Stimulated activated CD4-positive, alpha-beta T cell treated with anti-CD3 and anti-CD28 coated beads, Interleukin-12 subunit alpha, Interleukin-12 subunit beta, amount 100 ng/mL, for 4 hours (primary cell): ENCODE measurements at regions not wholly inside any gene's neighbourhood (a gene's known extent, or its start where the extent isn't known, plus 50 kb on each side); places are given as distances from the start of the nearest gene placed in this dataset.

Experiments used
- DNase-seq: peaks from one replicate; pipeline ENCODE4 v3.0.0-alpha.2; 2020

DNA sequence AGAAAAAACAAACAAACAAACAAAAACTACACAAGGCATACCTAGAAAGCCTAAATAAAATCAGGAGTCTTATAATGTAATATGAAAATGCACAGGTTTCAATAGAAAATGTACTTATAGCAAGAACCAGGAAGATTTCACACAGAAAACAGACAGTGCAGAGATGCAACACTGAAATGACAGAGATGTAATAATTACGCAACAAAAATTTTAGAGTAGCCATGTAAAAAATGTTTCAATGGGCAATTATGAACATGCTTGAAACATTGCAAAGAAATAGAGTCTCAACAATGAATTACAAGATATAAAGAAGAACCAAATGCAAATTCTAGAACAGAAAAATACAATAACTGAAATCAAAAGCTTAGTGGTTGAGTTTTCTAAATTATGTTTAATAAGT is 405.9 kb downstream of the PLK2 start:
- no peak for DNase-seq

GRCh38 chr5:58048954-58049353 is 410.9 kb downstream of the PLK2 start:
- no peak for DNase-seq

- no peak for DNase-seq
Measured at GRCh38 chr5:58048185-58048925, 411.5 kb downstream of the PLK2 start.

GRCh38 chr5:58046371-58046770 is 413.5 kb downstream of the PLK2 start:
- no peak for DNase-seq

DNA sequence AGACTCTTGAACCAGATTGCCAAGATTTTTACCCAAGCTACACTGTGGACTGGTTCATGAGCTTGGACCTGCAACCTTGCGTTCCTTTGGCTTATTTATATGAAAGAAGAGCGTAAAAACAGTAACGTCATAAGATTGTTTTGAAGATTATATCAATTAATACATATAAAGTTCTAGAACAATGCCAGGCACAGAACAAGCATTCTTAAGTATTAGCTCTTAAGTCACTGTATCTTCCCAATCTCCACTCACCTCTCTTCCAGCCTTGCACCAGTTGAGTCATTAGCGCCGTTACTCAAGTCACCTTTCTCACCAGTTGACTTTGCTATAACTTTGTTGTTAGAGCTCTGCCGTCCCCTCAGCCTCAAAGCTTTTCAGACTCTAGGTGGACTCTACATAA is 415.7 kb downstream of the PLK2 start:
- no peak for DNase-seq

DNA sequence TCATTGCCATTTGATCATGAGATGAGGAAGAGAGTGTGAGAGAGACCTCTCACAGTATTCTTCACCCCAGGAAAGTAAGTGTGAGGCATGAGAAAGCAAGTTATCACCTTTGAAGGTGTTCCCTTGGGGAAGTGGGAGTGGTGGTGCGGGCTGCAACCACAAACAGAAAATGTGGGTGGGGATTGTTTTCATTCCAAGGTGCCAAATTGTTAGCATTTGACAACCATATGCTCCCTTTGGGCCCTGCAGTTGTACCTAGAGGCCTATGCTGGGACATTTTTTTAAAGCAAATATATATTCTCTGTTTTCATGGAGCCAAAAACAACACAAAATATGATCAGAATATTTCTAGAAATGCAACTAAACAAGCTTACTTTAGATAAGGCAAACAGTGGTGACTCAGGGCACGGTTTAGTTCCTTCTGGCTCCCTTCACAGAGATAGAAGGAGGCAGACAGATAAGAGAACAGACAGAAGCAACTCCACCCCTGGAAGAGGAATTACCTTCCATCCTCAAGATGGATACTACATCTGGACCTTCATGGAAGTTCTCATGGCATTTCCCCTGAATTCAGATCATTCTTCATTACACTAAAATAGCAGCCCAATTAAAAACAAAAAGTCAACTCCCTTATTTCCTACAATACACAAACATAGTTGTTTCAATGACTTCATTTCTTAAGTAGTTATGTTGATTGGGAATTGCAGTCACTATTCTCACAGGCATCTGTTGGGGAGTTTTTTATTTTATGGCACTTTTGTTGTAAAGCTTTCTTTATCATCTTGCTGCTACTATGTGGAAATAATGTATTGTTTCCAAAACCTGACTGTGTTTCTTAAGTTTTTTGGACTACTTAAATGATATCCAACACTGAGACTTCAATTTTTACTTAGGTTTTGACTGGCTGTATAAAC is 416.6 kb downstream of the PLK2 start:
- DNase-seq = no peak

GRCh38 chr5:58041884-58042283 is 418.0 kb downstream of the PLK2 start:
- no peak for DNase-seq

GRCh38 chr5:58040846-58041245 is 419.0 kb downstream of the PLK2 start:
- DNase-seq = no peak

DNA sequence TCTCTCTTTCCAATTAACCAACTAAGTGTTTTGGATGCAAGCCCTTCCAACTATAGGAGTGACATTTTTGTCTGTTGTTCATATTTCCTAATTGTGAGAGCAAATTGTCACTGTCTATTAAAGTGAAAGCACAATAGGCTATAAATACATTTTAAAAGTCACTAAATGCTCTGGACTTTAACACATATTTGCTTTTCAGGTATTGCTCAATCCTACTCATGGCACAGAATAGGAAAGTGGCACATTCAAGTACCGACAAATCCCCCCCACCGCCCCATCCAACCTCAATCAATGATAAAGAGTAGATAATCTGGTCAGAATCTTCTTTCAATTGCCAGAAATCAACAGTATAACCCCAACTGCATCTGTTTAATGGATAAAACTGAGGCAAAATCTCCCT is 419.8 kb downstream of the PLK2 start:
- no peak for DNase-seq

GRCh38 chr5:58037899-58038298 is 422.0 kb downstream of the PLK2 start:
- DNase-seq = no peak

- DNase-seq = no peak
Measured at GRCh38 chr5:58025809-58026208, 434.1 kb downstream of the PLK2 start.

GRCh38 chr5:58024151-58024550 is 435.7 kb downstream of the PLK2 start:
- DNase-seq = no peak

DNA sequence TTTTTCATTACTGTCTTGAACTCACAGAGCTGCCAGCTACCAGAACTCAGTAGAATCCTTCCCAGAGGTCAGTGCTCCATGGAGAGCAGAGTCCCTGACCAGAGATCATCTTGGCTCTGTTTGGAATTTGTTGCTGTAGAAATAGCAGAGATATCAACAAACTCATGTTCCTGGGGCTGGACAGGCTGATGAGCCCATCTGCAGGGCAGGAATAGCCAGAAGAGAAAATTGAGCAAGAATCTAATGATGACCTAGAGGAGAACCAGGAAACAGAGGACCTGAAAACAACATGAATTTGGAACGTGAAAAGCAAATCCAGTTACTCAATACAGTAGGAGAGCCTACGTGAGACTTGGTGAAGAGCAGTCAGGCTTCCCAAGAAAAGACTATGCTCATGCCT is 437.8 kb downstream of the PLK2 start:
- no peak for DNase-seq

- no peak for DNase-seq
Measured at GRCh38 chr5:58021466-58021865, 438.4 kb downstream of the PLK2 start.

DNA sequence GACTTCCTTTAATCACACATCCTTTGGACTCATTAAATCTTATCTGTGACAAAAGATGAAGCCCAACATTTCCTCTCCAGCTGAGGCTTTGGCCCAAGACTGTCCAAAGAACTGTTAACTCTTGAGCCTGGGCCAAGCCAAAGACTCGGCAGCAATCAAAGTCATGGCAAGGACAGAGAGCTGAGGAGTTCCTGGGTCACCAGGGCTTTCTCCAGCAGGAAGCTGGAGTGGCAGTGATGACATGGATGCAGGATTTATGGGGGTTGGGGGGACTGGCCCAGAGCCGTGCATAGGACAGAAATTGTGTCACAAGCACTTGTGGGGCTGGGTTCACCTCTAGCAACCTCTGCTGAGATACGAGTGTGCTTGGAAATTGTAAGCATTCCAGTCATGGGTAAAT is 440.3 kb downstream of the PLK2 start:
- DNase-seq = no peak

DNA sequence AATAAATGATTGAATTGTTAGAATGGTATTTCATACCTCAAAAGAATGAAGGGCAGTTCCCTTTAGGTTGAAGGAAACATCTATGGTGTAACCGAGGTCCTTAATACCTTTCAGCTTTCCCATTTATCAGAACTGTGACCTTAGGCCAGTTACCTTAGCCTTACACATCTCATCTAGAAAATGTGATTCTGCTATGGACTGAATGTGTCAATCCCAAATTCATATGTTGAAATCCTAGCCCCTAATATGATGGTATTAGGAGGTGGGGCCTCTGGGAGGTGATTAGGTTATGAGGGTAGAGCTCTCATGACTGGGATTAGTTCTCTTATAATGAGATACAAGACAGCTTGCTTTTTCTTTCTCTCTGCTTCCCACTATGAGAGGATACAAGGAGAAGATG is 441.9 kb downstream of the PLK2 start:
- DNase-seq = no peak

GRCh38 chr5:58016877-58017276 is 443.0 kb downstream of the PLK2 start:
- no peak for DNase-seq

DNA sequence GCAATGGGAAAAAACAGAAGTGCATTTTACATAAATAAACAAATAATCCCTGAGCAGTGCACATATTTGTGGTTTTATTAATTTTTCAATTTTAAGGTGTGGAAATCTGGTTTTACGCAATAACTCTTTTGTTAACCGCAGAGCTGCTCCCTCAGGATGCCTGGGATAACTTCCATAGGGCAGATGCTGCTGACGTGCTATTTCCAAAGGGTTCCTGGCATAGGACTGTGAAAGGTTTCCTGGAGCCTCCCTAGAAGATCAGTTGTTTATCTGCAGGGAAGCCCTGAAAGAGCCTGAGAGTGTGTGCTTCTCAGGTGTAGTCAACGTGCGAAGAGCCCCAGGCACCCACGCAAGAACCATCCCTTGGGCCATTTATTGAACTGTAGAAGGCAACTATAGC is 443.5 kb downstream of the PLK2 start:
- DNase-seq = no peak

DNA sequence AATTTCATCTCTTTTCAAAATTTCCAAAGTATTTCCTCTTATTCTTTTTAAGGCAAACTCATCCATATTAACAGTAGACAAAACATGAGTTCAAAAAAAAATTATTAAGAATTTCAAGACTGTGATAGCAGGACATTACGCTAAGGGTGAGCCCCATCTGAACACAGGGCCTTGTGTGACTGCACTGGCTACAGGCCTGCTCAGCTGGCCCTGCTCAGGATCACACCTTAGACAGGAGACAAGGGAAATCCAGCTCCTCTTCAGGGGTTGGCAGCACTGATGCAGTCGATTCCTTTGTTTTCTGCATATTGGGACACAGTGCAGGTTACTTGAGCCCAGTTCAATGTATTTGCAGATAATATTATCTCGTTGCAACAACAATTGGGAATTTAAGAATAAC is 444.7 kb downstream of the PLK2 start:
- DNase-seq = no peak

DNA sequence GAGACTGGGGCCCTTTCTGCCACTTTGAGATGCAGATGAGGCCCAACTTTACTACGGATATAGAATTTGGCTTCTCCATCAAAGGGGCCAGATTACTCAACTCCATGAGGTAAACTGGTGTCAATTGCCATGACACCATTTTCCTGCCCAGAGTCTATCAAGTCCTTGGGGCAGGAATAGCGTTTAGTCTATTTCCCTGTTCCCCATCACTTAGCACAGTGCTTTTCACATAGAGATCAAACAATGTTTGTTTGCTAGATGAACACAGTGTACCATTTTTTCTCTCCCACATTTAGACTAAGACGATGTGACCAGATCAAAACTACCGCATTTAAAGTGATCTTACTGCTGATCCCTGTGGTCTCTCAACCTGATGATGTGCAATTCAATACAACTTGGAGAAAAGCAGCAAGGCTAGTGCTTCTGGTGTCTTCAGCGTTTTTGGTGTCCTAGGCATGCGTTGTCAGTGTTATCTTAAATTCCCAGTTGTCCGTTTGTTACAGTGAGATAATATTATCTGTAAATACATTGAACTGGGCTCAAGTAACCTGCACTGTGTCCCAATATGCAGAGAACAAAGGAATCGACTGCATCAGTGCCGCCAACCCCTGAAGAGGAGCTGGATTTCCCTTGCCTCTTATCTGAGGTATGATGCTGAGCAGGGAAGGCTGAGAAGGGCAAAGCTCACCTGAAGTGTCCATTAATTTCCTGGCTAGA is 446.2 kb downstream of the PLK2 start:
- DNase-seq = no peak

- DNase-seq = no peak
Measured at GRCh38 chr5:58012801-58013315, 447.0 kb downstream of the PLK2 start.

DNA sequence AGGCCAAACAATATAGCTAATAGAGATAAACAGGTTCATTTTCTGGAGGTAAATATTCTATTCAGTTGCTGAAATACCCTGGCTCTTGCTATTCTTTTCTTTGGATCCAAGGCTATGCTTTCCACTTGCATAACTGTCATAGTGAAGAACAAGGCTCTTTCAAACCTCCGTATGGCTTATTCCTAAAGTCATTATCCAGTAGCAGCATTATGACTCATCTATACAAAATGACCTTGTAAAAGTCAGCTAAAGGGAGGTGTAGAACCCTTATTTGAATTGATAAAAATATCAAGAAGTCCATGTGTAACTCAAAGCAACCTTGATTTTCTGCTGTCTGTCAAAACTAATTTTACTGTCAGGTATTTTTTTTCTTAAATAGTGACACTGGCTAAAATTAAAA is 447.8 kb downstream of the PLK2 start:
- no peak for DNase-seq

GRCh38 chr5:58011301-58011700 is 448.6 kb downstream of the PLK2 start:
- no peak for DNase-seq
